ENCODE measurements at regions not wholly inside any gene's neighbourhood (a gene's known extent, or its start where the extent isn't known, plus 50 kb on each side); places are given as distances from the start of the nearest gene placed in this dataset.

DNA sequence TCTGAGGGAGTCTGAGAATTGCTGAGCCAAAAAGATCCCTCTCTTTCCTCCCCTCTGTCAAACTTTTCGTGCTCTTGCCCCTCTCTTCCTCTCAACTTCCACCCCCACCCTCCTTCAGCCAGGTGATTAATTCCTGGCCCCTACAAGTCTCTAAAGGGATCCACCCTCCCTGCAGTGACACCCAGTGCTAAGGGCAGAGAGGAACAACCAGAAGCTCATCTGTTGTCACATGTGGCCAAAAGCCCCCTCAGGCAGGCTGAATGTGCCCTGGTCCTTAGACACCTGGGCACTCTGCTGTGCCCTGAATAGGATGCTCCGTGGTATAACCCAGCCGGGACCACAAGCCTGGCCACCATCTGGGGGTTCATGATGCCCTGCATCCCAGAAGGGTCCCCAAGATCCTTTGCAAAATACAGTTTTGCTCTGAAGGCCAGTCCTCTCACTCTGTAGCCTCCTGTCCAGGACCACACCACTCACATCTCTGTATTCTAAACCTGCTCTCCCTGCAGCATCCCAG is 234.4 kb downstream of the BCL11A start:
- no peak for FAIRE-seq

DNA sequence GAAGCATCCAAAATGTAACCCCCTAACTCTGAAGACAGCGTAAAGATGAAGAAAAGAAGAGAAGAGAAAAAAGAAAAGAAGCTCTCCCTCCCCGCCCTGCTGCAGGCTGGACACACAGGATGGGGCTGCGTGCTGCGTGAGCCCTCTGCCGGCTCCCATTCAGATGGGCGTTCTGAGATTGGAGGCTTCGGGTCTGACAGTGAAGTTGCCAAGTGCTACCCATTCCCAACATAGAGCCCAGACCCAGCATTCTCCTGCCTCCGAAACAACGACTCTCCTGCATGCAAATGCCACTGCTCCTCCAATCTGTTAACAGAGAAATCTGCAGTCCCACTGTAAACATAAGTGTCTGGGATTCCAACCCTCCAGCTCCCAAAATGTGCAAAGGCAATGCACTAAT is 234.9 kb downstream of the BCL11A start:
- FAIRE-seq, result no peak

DNA sequence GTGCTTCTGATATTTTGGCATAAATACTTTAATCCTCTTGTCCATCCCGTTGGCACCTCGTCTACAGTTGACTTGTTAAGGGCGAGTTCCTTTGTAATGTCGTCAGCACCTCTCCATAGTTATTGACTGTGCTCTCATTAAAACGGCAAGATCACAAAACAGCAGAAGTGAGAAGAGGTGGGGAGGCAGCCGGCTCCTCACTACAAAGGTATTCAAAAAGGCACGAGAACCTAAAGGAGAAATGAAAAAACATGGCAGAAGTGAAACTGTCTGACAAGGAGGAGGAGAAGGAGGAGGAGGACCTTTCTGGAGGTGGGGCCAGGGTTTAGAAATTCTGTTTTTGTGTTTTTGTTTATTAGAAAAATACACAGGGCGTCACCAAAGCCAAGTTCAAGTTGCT is 235.6 kb downstream of the BCL11A start:
- FAIRE-seq, result no peak

DNA sequence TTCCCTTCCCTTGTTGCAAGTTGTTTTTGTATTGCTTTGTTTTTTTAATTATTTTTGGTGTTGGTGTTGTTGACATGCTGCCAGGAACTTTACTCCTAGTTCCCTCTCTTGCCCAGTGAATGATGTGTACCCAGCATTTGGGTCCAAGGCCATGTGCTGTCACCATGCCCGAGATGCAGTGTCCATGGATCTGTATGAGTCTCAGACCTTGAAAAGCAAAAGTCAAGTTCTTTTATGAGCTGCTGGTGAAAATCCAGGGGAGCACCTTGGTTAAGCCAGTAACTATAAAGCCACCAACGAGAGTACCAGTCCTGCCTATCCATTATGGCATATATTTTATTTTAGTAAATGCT is 236.4 kb downstream of the BCL11A start:
- FAIRE-seq, result no peak

DNA sequence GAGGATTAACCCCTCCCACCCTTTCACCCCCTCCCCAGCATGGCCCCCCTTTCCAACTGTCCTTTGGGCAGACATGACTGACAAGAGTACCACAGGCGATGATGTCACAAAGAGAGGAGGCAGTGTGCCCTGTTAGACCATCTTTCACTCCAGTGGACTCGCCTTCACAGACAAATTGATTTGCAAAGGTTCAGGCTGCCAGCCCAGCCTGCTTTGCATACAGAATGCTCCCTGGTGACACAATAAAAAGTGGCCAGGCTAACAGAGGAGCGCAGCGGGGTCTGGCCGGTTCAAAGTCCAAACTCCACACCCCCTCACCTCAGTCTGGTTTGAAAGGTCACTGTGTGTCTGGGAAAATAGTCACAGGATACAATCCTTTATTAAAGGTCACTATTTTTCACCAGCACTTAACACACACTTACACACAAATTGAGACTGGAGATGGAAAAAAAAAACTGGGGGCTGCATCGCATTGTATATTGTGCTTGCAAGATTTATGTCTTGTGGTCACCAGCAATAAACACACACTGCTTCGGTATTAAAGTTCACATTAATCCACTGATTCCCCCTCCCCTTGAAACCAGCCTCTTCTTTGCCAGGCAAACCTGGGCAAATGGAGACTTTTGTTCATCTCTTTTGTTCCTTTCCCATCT is 236.9 kb downstream of the BCL11A start:
- no peak for FAIRE-seq

DNA sequence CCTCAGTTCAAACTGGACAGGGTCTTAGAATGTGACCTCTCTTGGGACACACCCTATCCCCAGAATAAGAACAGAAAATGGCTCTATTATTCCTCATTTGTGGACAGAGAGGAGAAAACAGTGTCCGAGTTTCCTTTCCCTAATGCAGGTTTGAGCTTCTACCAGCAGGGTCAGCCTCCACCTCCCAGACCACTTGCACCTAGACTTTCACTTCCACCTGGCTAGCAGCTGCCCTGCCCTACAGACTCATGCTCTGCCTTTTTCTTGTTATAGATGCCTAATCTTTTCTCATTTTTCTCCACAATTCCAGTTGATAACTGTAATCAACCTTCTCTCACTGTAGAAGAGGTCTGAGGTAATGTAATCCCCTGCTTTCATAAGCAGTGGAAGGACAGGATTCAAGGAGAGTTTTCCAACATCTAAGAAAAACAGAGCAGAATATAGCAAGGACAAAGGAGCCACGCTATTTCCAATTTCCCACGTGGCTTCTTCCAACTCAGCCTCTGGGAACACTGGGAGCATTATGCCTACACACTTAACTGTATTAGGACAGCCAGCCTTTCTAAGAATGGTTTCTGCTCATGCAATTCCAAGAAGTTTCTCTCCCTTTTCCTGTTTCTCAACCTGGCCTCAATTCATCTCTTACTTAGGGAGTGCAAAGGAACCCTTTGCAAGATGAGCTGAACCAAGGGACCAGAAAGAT is 239.8 kb downstream of the BCL11A start:
- FAIRE-seq, result no peak

DNA sequence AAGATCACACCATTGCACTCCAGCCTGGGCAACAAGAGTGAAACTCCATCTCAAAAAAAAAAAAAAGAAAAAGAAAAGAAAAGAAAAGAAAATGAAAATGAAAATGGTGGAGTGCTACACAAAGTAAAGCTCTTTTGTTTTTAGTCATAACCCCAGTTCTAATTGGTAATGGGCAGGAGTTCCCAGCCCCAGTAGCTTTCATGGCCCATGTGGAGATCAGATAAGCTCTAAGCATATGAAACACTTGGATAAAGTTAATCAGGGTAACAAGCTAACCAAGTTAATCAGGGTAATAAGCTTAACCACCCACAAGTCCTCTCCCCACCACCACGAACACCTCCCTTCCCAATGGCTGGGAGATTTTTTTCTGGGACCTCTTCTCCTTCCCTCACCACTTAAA is 240.8 kb downstream of the BCL11A start:
- no peak for FAIRE-seq

DNA sequence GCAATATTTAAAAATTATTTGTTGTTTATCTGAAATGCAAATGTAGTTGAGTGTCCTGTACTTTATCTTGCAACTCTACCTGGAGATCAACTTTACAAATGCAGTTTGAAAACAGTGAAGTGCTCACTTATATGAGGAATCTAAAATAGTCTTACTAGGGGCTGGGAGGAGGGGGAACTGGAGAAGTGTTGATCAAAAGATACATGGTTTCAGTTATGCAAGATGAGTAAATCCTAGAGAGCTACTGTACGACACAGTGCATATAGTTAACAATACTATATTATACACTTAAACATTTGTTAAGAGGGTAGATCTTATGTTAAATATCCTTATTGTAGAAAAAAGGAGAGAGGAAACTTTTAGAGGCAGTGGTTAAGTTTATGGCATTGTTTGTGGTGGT is 241.9 kb downstream of the BCL11A start:
- FAIRE-seq, result no peak

DNA sequence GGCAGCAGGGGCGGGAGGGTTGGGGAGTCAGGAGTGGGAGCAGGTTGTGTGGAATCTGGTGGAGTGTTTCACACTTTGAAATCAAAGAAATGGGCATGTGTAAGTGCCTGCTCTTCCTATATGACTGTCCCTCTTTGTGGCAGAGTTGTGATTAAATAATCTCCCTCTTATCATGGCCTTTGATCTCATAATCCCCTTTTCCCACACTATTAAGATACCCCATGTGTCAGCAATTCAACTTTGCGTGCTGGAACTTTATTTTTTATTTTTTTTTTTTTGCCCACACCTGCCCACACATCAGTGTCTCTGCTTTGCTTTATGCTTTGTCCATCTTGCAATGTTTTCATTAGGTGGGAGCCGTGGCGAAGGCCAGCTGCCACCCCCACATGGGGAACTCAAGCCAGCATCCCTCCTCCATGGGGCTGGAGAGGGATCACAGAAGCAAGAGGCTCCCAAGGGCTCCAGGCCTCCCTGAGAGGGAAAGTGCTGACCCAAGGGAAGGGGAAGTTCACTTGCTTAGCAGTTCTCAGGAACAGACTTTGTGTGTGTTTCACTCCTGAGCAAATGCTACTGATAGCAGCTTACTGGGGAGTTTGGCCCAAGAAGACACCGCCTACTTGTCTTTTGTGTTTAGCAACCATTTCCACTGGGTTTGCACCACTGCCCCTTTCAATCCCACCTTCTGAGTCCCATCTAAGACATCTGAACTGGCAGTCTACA is 243.4 kb downstream of the BCL11A start:
- no peak for FAIRE-seq

DNA sequence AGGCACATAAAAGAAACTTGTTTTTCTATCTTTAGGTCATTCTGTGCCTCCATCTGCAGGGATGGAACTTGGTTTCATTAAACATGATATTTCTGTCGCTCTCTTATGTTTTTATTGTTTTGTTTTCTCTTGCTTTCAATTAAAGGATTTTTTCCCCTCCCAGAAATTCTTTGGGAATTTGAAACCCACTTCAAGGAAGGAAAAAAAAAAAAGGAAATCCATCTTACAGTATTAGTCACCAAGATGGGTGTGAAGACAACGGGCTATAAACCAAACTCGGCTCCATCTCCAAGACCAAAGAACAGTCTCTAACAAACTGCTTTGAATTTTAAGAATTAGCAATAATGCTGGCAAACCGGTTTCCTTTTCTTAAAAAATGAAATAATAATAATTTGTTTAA is 244.1 kb downstream of the BCL11A start:
- FAIRE-seq, result no peak

DNA sequence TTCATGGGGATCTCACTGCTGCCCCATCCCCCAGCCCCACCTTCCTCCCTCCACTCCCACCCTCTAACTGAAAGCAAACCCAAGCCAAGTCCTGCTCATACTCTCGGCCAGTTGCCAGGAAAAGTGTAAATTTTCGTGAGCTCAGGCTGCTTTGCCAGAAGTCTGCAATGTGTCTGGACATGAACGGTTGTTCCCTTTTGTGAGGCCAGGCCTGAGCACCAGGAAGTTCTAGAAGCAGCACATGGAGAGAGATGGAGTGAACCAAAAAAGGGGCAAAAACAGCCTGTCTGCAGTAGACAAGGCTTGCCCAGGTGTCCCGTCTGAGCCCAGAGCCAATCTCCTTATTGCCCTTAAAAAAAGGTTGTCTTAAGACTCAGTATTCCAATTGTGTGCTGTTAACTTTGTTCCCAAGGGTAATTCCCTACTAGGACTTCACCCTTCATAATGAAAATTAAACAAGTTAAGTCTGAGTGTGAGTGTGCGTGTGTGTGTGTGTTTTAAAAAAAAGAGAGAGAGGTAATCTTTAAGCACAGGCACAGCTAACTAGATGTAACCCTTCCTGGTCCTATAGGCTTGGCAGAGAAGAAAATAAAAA is 247.1 kb downstream of the BCL11A start:
- no peak for FAIRE-seq

DNA sequence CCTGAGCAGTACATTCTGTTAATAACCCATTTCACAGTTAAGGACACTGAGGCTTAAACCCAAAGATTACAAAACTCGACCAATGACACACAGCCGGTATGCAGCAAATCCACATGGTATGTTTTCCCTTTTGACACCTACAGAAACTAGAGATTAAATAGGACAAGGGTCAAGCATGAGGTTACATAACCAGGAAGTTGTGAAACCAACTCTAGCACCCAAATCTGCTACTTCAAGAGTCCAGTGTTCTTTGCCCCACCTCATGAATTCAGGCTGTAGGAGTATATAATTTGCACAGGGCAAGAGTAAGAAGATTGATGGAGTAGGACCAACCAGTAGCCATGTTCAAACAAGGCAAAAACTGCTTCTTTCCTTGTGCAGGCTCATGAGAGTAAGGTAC is 249.8 kb downstream of the BCL11A start:
- no peak for FAIRE-seq

DNA sequence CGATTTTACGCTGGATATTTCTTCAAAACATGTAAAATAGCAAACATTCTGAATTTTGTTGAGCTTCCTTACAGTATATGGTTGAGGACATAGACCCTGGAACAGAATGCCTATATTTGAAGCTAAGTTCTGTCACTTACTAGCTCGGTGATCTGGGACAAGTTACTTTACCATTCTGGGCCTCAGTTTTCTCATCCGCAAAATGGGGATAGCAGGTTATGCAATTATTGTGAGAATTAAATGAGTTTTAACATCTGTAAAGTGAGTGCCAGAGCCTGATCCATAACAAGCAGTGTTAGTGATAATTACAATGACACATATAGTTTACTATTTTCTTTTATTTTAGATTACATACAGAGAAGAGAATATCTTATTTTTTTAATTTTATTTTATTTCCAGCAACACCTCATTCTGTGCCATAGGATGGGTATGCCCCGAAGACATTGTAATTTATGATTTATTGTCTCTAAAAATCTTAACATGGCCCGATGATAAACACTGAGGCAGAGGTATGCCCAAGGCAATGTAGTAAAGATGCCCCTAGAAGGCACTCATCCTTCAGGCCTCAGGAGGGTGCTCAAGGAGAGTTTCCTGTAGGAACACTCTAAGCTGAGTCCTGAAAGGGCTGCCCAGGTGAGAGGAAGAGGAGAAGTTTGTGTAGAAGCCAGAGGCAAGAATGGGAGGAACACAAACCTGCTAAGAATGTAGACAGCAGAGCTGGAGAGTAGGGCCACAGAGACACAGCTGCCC is 250.9 kb downstream of the BCL11A start:
- no peak for FAIRE-seq

DNA sequence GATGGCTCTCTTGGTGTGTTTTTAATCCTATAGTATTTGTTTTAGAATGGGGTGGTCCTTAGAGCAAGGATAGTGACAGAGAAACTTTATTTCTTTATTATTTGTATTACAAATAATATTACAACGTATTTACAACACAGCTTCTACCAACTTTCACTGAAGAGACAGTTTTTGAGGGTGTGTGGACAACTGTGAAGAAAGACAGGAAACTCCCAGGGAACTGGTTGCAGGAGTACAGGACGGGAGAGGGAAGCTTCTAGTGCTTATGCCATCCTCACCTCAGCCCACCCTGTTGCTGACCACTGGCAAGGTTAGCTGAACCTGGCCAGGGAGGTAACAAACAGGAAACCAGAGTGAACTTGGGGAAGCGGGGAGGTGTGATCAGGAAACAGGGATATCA is 251.7 kb downstream of the BCL11A start:
- no peak for FAIRE-seq

DNA sequence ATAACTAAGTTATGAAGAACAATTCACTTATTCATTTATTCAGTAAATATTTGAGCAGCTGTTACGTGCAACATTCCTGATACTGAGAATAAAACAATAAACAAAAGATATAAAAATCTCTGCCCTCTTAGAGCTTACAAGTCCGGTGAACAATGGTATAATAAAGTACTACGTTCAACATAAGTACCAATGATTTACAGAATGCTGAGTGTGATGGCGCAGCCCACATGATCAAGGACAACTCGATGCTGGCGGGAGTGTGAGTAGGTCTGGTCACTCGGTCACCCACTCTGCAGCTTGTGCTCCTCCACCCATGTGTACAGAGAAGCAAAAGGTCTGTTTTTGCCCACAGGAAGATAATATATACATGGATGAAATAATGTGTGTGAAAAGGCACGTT is 254.3 kb downstream of the BCL11A start:
- FAIRE-seq, result no peak

DNA sequence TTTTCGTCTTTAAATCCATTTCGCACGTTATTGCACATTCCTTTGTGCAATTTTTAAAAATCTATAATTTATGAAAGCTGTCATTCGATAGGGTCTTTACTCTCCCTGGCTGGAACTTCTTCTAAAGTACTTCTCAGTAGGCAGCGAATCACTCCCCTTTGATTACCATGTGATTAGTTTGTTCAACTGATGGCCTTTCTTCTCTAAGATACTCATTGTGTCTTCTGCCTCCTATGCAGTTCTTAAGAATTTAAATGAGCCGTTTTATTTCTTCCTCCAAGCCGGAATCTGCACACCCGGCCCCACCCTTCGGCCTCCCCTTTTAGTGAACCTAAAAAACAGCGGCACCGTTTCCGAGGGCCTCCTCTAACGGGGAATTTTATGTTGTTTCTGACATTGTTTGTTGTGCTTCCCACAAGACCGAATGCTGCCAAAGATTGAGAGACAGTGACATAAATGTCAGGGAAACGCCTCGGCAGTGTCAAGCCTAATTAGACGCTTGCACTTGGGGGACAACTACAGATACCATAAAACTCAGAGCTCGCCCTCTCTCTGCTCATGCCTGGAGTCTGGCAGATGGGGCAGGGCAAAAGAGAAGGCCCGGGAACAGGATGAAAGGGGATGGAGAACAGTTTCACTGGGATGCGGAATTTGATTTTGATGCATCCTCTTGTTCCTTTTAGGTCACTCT is 255.3 kb downstream of the BCL11A start:
- FAIRE-seq, result no peak

DNA sequence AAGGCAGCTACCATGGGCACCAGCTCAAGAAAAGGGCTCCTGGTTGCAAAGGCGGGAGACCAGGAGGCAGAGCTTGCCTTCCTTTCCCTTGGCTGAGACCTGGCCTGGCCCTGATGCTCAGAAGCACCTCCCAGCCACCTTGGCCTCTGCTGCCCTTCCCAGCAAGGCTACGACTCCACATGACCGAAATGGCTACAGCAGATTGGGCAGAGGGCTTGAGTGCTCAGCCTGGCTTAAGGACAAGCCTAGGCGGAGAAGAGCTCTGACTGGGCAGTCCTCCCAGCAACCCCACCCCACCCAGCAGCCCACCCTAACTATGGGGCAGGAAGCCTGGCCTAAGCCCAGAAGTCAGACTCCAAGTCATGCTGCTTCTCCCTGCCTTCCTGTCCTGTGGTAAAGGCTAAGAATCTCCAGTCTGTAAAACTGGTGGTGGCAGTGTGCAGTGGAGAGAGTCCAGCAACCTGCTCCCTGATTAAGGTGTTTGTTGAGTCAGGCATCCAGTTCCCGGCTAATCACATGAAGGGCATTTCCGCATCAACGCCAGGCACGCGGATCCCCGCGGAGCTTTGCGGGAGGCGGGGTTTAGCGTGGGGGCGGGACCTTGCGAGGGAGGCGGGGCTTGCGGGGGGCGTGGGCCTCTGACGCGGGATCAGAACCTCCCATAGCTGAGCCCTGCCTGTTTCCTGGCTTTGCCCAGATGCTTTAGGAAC is 256.0 kb downstream of the BCL11A start:
- FAIRE-seq, result no peak

DNA sequence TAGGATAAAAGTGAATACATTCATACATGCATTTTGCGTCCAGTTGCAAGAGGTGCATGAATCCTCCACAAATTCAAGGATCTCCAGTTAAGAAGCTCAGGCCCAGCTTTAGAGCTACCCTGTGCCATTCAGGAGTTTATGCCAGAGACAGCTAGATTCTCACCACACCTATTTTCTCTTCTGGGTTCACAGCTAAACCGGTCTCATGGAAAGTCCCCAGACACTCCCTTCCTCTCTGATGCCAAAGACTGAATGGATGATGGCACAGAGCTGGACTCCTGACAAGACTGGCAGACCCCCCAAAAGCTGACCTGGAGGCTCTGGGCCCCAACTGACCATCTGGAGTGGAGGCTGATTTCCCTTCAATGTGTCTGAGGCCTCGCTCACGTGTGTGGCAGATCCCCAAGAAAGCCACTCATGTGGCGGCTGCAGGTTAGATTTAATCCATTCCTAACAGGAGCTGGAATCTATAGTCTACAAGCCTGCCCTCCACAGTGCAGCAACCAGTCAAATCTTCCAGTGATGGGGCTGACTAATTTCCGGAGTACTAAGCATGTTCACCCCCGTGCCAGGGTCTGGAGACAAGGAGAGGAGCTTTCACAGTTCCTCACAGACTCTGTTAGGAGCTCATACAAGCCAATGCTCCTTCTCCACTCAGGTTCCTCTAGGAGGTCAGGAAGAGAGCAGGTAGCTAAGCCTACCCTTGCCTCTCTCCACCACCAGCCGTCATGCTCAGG is 257.1 kb downstream of the BCL11A start:
- no peak for FAIRE-seq

DNA sequence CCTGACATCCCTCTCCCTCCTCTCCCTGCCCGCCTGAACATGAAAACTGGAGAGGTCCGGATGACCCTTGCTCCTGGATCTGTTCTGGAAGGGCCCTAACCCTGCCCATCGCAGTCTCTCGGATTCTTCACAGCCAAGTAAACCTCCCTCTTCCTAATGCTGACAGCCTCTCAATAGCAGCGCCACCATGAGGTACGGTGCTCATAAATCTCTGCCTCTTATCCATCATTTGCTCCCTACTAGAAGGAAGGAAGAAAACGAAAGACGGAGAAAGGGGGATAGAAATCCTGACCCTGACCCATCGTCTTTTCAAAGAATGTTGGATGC is 257.9 kb downstream of the BCL11A start:
- FAIRE-seq, result no peak

DNA sequence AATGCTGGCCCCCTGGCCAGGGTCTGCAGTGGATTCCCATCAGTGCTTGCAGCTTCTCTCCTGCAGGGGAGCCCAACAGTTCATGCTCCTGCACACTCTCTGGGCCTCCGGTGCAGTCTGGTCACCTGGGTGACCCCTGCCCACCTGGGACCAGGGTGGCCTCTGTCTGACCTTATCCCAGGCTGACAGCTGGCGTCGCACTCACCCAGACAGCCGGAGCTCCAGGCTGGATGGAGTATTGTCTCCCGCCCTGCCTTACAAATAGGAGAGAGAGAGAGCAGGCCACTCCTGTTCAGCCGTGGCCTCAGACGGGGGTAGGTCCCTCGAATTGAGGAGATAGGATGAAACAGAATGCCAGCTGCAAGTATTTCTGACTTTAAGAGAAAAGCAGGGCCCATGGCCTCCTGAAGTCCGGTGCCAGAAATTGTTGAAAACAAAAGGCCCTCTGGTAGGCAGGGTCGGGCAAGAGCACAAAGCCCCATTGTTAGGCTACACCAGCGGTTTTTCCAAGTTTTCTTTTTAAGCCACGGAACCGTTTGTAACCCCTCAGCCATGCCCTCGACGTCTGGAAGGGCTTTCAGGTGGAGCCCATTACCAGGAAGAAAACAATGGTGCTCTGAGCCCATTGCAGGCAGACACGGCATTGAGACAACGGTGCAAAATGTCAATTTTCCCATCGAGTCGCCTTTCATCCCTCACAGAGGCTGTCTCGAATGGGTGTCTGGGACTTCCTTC is 258.4 kb downstream of the BCL11A start:
- FAIRE-seq, result no peak
